Astrocyte (in vitro differentiated cells and primary cell): ENCODE measurements at regions not wholly inside any gene's neighbourhood (a gene's known extent, or its start where the extent isn't known, plus 50 kb on each side); places are given as distances from the start of the nearest gene placed in this dataset.

Experiments
- CTCF ChIP-seq: IDR thresholded peaks from 2 replicates; pipeline ENCODE4 v1.5.1; 2011; ENCODE audit warnings: low read depth, mild to moderate bottlenecking, inconsistent platforms, low read length, moderate library complexity; ENCODE audit not compliant: insufficient read depth
- EZH2 ChIP-seq: IDR thresholded peaks from 2 replicates; pipeline ENCODE4 v1.6.1; 2012; ENCODE audit warnings: mild to moderate bottlenecking, low read length, inconsistent platforms; ENCODE audit not compliant: insufficient read depth

GRCh38 chr18:28963481-28963880, 786.6 kb upstream of the CDH2 start:
- TF ChIP-seq CTCF (no peak), EZH2 (no peak)
